CD4-positive, alpha-beta memory T cell (primary cell): ENCODE measurements at regions not wholly inside any gene's neighbourhood (a gene's known extent, or its start where the extent isn't known, plus 50 kb on each side); places are given as distances from the start of the nearest gene placed in this dataset.

ENCODE experiments used
- CTCF ChIA-PET: fragments of 350-600 bp; sonication (Branson Sonifier 250); formaldehyde crosslinking; loops from one replicate; lab custom pipeline; 2021; ENCODE audit warnings: inconsistent platforms; ENCODE audit not compliant: partially characterized antibody; lab: Charles Lee
- POLR2A ChIA-PET: fragments of 350-600 bp; sonication (Branson Sonifier 250); formaldehyde crosslinking; loops from one replicate; lab custom pipeline; 2021; ENCODE audit not compliant: partially characterized antibody; lab: Charles Lee
- DNase-seq, 5 donors: peaks; one replicate each; pipeline versions ENCODE4 v3.0.0 to v3.0.0-alpha.2; 2020 to 2022; ENCODE audit warnings: mixed read lengths in 1 of 5
- H3K27ac ChIP-seq: one replicate; pipeline ENCODE4 v1.7.0; 2013; ENCODE audit warnings: low read depth, low read length
- H3K27me3 ChIP-seq: 2 replicates; pipeline ENCODE4 v1.7.0; 2013; ENCODE audit warnings: mild to moderate bottlenecking, low read length, moderate library complexity; ENCODE audit not compliant: insufficient read depth
- H3K36me3 ChIP-seq: 2 replicates; pipeline ENCODE4 v1.7.0; 2013; ENCODE audit warnings: mild to moderate bottlenecking, low read length, moderate library complexity; ENCODE audit not compliant: insufficient read depth
- H3K4me1 ChIP-seq: 2 replicates; pipeline ENCODE4 v1.7.0; 2013; ENCODE audit warnings: mild to moderate bottlenecking, low read length, moderate library complexity; ENCODE audit not compliant: insufficient read depth
- H3K4me3 ChIP-seq, 2 donors: one replicate each; pipeline ENCODE4 v1.7.0; 2013; ENCODE audit warnings: low read length in 2 of 2, mild to moderate bottlenecking in 1 of 2
- H3K9me3 ChIP-seq, 2 donors: one replicate each; pipeline ENCODE4 v1.7.0; 2013; ENCODE audit warnings: low read length in 2 of 2, control low read depth in 1 of 2; ENCODE audit not compliant: control insufficient read depth in 1 of 2
- H3K27ac Mint-ChIP-seq, 7 donors: one replicate each; pipeline ENCODE4 v1.8.0; 2020 to 2021; ENCODE audit warnings: mixed read lengths in 7 of 7, mild to moderate bottlenecking in 6 of 7, inconsistent platforms in 3 of 7, moderate library complexity in 3 of 7
- H3K27me3 Mint-ChIP-seq, 2 donors: one replicate each; pipeline ENCODE4 v1.8.0; 2020 to 2021; ENCODE audit warnings: mixed read lengths in 2 of 2
- H3K36me3 Mint-ChIP-seq, 2 donors: one replicate each; pipeline ENCODE4 v1.8.0; 2020 to 2021; ENCODE audit warnings: mixed read lengths in 2 of 2, inconsistent platforms in 1 of 2, mild to moderate bottlenecking in 1 of 2
- H3K4me1 Mint-ChIP-seq, 4 donors: one replicate each; pipeline ENCODE4 v1.8.0; 2020 to 2021; ENCODE audit warnings: mixed read lengths in 4 of 4, mild to moderate bottlenecking in 1 of 4
- H3K4me3 Mint-ChIP-seq, 8 donors: one replicate each; pipeline ENCODE4 v1.8.0; 2020 to 2021; ENCODE audit warnings: mixed read lengths in 8 of 8, mild to moderate bottlenecking in 7 of 8, moderate library complexity in 6 of 8, inconsistent platforms in 3 of 8
- H3K9me3 Mint-ChIP-seq, 8 donors: one replicate each; pipeline ENCODE4 v1.8.0; 2020 to 2021; ENCODE audit warnings: mixed read lengths in 8 of 8, mild to moderate bottlenecking in 5 of 8, inconsistent platforms in 3 of 8, moderate library complexity in 1 of 8
- intact Hi-C: fragments of 100-400 bp; cut with micrococcal nuclease; formaldehyde crosslinking; loops from one replicate; pipeline ENCODE4 v1.15.1; 2023

- DNase-seq, result no peak
- H3K36me3 Mint-ChIP-seq, result no peaks in the 10 kb centered on the region
- H3K4me3 Mint-ChIP-seq, result no peak overlapping the region
- CTCF ChIA-PET, result no interaction called here
- H3K4me1 Mint-ChIP-seq, result no peaks in the 10 kb centered on the region
- H3K27me3 Mint-ChIP-seq, result peaks cover 8 to 16% of the 10 kb centered on the region in 2 donors
- intact Hi-C loops, result no loop called here
- Histone ChIP-seq H3K9me3 (no peaks in the 10 kb centered on the region), H3K27ac (no peak overlapping the region), H3K4me3 (no peak overlapping the region), H3K36me3 (no peaks in the 10 kb centered on the region), H3K4me1 (no peaks in the 10 kb centered on the region), H3K27me3 (no peaks in the 10 kb centered on the region)
- POLR2A ChIA-PET, result no interaction called here
- no peak overlapping the region for H3K27ac Mint-ChIP-seq
- H3K9me3 Mint-ChIP-seq, result peaks cover 0 to 8% (median 0%) of the 10 kb centered on the region in 8 donors
These were observed 175.4 kb downstream of the ERMARD start for GRCh38 chr6:169926617-169927417.

- Histone ChIP-seq H3K4me3 (no peak overlapping the region), H3K27ac (no peak overlapping the region), H3K4me1 (no peaks in the 10 kb centered on the region), H3K27me3 (no peaks in the 10 kb centered on the region), H3K9me3 (no peaks in the 10 kb centered on the region), H3K36me3 (no peaks in the 10 kb centered on the region)
- Mint-ChIP-seq H3K27ac (no peak overlapping the region), H3K4me3 (no peak overlapping the region), H3K4me1 (no peaks in the 10 kb centered on the region), H3K9me3 (peaks cover 0 to 1% (median 0%) of the 10 kb centered on the region in 8 donors), H3K36me3 (no peaks in the 10 kb centered on the region), H3K27me3 (peaks cover 4 to 10% of the 10 kb centered on the region in 2 donors)
- intact Hi-C loops, result no loop called here
- CTCF ChIA-PET, result no interaction called here
- no peak for DNase-seq
- POLR2A ChIA-PET, result no interaction called here
These were observed 172.3 kb downstream of the ERMARD start for GRCh38 chr6:169923468-169924464.

- Histone ChIP-seq H3K36me3 (no peaks in the 10 kb centered on the region), H3K4me3 (no peak overlapping the region), H3K27ac (no peak overlapping the region), H3K9me3 (no peaks in the 10 kb centered on the region), H3K27me3 (no peaks in the 10 kb centered on the region), H3K4me1 (no peaks in the 10 kb centered on the region)
- no peak for DNase-seq
- H3K4me3 Mint-ChIP-seq, result no peak overlapping the region
- no peaks in the 10 kb centered on the region for H3K36me3 Mint-ChIP-seq
- POLR2A ChIA-PET, result no interaction called here
- peaks cover 3 to 7% of the 10 kb centered on the region in 2 donors for H3K27me3 Mint-ChIP-seq
- no peaks in the 10 kb centered on the region for H3K4me1 Mint-ChIP-seq
- no peak overlapping the region for H3K27ac Mint-ChIP-seq
- intact Hi-C loops, result no loop called here
- no peaks in the 10 kb centered on the region for H3K9me3 Mint-ChIP-seq
- CTCF ChIA-PET, result no interaction called here
These were observed 170.7 kb downstream of the ERMARD start for GRCh38 chr6:169921853-169922824.

GRCh38 chr6:169921217-169921616, 169.8 kb downstream of the ERMARD start:
- ChIA-PET POLR2A (no interaction called here), CTCF (no interaction called here)
- Histone ChIP-seq H3K27me3 (no peaks in the 10 kb centered on the region), H3K4me3 (no peak overlapping the region), H3K36me3 (no peaks in the 10 kb centered on the region), H3K27ac (no peak overlapping the region), H3K9me3 (no peaks in the 10 kb centered on the region), H3K4me1 (no peaks in the 10 kb centered on the region)
- Mint-ChIP-seq H3K4me3 (no peak overlapping the region), H3K27me3 (peaks cover 3 to 8% of the 10 kb centered on the region in 2 donors), H3K27ac (no peak overlapping the region), H3K9me3 (no peaks in the 10 kb centered on the region), H3K36me3 (no peaks in the 10 kb centered on the region), H3K4me1 (no peaks in the 10 kb centered on the region)
- DNase-seq, result no peak
- intact Hi-C loops, result no loop called here

GRCh38 chr6:169920359-169921020, 169.1 kb downstream of the ERMARD start:
- Histone ChIP-seq H3K4me1 (no peaks in the 10 kb centered on the region), H3K27me3 (no peaks in the 10 kb centered on the region), H3K36me3 (no peaks in the 10 kb centered on the region), H3K27ac (no peak overlapping the region), H3K4me3 (no peak overlapping the region), H3K9me3 (no peaks in the 10 kb centered on the region)
- H3K27me3 Mint-ChIP-seq, result peaks cover 0 to 5% of the 10 kb centered on the region in 2 donors
- ChIA-PET POLR2A (no interaction called here), CTCF (no interaction called here)
- H3K27ac Mint-ChIP-seq, result no peak overlapping the region
- DNase-seq, result no peak
- no peak overlapping the region for H3K4me3 Mint-ChIP-seq
- intact Hi-C loops, result no loop called here
- H3K4me1 Mint-ChIP-seq, result no peaks in the 10 kb centered on the region
- H3K9me3 Mint-ChIP-seq, result no peaks in the 10 kb centered on the region
- no peaks in the 10 kb centered on the region for H3K36me3 Mint-ChIP-seq

- H3K36me3 ChIP-seq, result no peaks in the 10 kb centered on the region
- no peaks in the 10 kb centered on the region for H3K4me1 ChIP-seq
- Mint-ChIP-seq H3K27me3 (peaks cover 0 to 5% of the 10 kb centered on the region in 2 donors), H3K36me3 (no peaks in the 10 kb centered on the region), H3K9me3 (no peaks in the 10 kb centered on the region), H3K27ac (peak overlapping the region in 1 of 7 donors; percentile 30), H3K4me3 (no peak overlapping the region), H3K4me1 (no peaks in the 10 kb centered on the region)
- no peak overlapping the region for H3K4me3 ChIP-seq
- H3K27ac ChIP-seq, result no peak overlapping the region
- ChIA-PET CTCF (no interaction called here), POLR2A (no interaction called here)
- no peaks in the 10 kb centered on the region for H3K9me3 ChIP-seq
- H3K27me3 ChIP-seq, result no peaks in the 10 kb centered on the region
- no peak for DNase-seq
- intact Hi-C loops, result no loop called here
These were observed 167.6 kb downstream of the ERMARD start for GRCh38 chr6:169918954-169919549.
